K562 (cell line): ENCODE measurements at regions not wholly inside any gene's neighbourhood (a gene's known extent, or its start where the extent isn't known, plus 50 kb on each side); places are given as distances from the start of the nearest gene placed in this dataset.

Experiments
- ATAC-seq: fragments of 200-7000 bp; cut with Tn5 transposase; 3 replicates; pipeline ENCODE4 v1.9.1; 2020; ENCODE audit warnings: moderate library complexity
- BruUV-seq: library from RNA; stranded (reverse); fragments of 400-500 nt; replicated peaks from 2 replicates; lab custom pipeline; 2021; lab: Mats Ljungman, UMichigan
- CTCF ChIA-PET: fragments of 300-600 bp; formaldehyde crosslinking; extraction: SDS; loops from one replicate; lab custom pipeline; 2021; ENCODE audit warnings: low intra/inter-chr PET ratio; lab: Yijun Ruan, JAX
- POLR2A ChIA-PET: fragments of 300-600, 350-650 bp; sonication (Branson Sonifier 250); formaldehyde crosslinking; extraction: SDS; loops from one replicate; lab custom pipeline; 2021; ENCODE audit warnings: antibody characterized with exemption, inconsistent platforms; lab: Yijun Ruan, JAX
- DNase-seq, 4 experiments: peaks; one replicate each; pipeline versions ENCODE4 v3.0.0 to v3.0.0-alpha.2; 2011 to 2018; ENCODE audit warnings: low spot score in 3 of 4, mixed read lengths in 3 of 4; ENCODE audit errors: extremely low read depth in 1 of 4
- FAIRE-seq: peaks from 2 replicates; lab custom pipeline; 2011; peaks lifted over from hg19 to GRCh38; lab: Jason Lieb, UNC
- H2AFZ ChIP-seq: 2 replicates; pipeline ENCODE4 v1.6.0; 2011; ENCODE audit warnings: low read depth, low read length, control low read depth, inconsistent platforms
- H3K27ac ChIP-seq: fragments of 200-600 bp; 3 replicates; pipeline ENCODE4 v1.8.0; 2011; ENCODE audit warnings: low read depth, mild to moderate bottlenecking, control low read depth, inconsistent platforms, low read length, moderate library complexity, mixed read lengths; ENCODE audit errors: extremely low read depth
- H3K27me3 ChIP-seq, 2 experiments: fragments of 300-600 bp in 1 of 2; 2 replicates in 1 of 2; 3 replicates in 1 of 2; pipeline versions ENCODE4 v1.6.0 to v1.8.0; 2011; ENCODE audit warnings: inconsistent platforms in 2 of 2, low read length in 2 of 2, mild to moderate bottlenecking in 1 of 2, mixed read lengths in 1 of 2, moderate library complexity in 1 of 2; ENCODE audit not compliant: control insufficient read depth in 2 of 2, insufficient read depth in 2 of 2
- H3K36me3 ChIP-seq: fragments of 300-600 bp; 3 replicates; pipeline ENCODE4 v1.8.0; 2011; ENCODE audit warnings: mild to moderate bottlenecking, low read length, inconsistent platforms; ENCODE audit not compliant: control insufficient read depth, insufficient read depth
- H3K4me1 ChIP-seq, 2 experiments: fragments of 200-600 bp in 1 of 2; replicated peaks in 1 of 2; 2 replicates in 1 of 2; 3 replicates in 1 of 2; pipeline versions ENCODE4 v1.5.1 to v1.8.0; 2011; ENCODE audit warnings: inconsistent platforms in 2 of 2, low read length in 2 of 2, mild to moderate bottlenecking in 1 of 2, mixed read lengths in 1 of 2, moderate library complexity in 1 of 2; ENCODE audit not compliant: control insufficient read depth in 2 of 2, insufficient read depth in 2 of 2
- H3K4me2 ChIP-seq: 2 replicates; pipeline ENCODE4 v1.6.1; 2011; ENCODE audit warnings: low read length, control low read depth, inconsistent platforms, mixed read lengths; ENCODE audit not compliant: insufficient read depth
- H3K4me3 ChIP-seq: fragments of 200-600 bp; sonication (generic), shearing (Covaris generic); 2 replicates; pipeline ENCODE4 v1.5.1; 2016; ENCODE audit warnings: control low read depth, inconsistent platforms
- H3K79me2 ChIP-seq: fragments of 200-600 bp; 3 replicates; pipeline ENCODE4 v1.8.0; 2011; ENCODE audit warnings: low read length, inconsistent platforms; ENCODE audit not compliant: control insufficient read depth, insufficient read depth
- H3K9ac ChIP-seq, 2 experiments: 2 replicates each; pipeline versions ENCODE4 v1.6.0 to v1.6.1; 2011; ENCODE audit warnings: low read depth in 2 of 2, low read length in 2 of 2, control low read depth in 1 of 2, inconsistent platforms in 1 of 2, mild to moderate bottlenecking in 1 of 2, mixed read lengths in 1 of 2; ENCODE audit not compliant: insufficient read depth in 1 of 2
- H3K9me1 ChIP-seq: one replicate; pipeline ENCODE4 v1.6.0; 2011; ENCODE audit warnings: inconsistent platforms, mild to moderate bottlenecking, low read length, moderate library complexity; ENCODE audit not compliant: control insufficient read depth, insufficient read depth
- H3K9me3 ChIP-seq: replicated peaks from 2 replicates; pipeline ENCODE4 v1.5.1; 2011; ENCODE audit warnings: low read depth, low read length, inconsistent platforms; ENCODE audit not compliant: control insufficient read depth, insufficient read depth
- H4K20me1 ChIP-seq: replicated peaks from 2 replicates; pipeline ENCODE4 v1.6.1; 2011; ENCODE audit warnings: low read length, inconsistent platforms, mixed read lengths; ENCODE audit not compliant: control insufficient read depth, insufficient read depth
- ASH1L ChIP-seq: fragments of 450-650 bp; IDR thresholded peaks from 2 replicates; pipeline ENCODE4 v1.6.1; 2018; ENCODE audit warnings: borderline replicate concordance, mild to moderate bottlenecking, low read depth; ENCODE audit not compliant: partially characterized antibody
- ILF3 ChIP-seq: fragments of 450-650 bp; IDR thresholded peaks from 2 replicates; pipeline ENCODE4 v1.6.1; 2018; ENCODE audit warnings: antibody characterized with exemption, mild to moderate bottlenecking, moderate library complexity, borderline replicate concordance
- IRF2 ChIP-seq: sonication (generic); formaldehyde crosslinking; IDR thresholded peaks from 2 replicates; pipeline ENCODE4 v1.8.1; 2022; ENCODE audit warnings: mild to moderate bottlenecking, missing genetic modification reagents
- NR3C1 ChIP-seq: sonication (generic); formaldehyde crosslinking; IDR thresholded peaks from 2 replicates; pipeline ENCODE4 v1.8.1; 2022; ENCODE audit warnings: missing genetic modification reagents
- PCBP2 ChIP-seq: fragments of 200-400 bp; formaldehyde crosslinking; IDR thresholded peaks from 2 replicates; pipeline ENCODE4 v1.6.1; 2018; ENCODE audit warnings: low read length, low read depth, mild to moderate bottlenecking, moderate library complexity; ENCODE audit not compliant: poor library complexity, severe bottlenecking
- SP2 ChIP-seq: IDR thresholded peaks from 2 replicates; pipeline ENCODE4 v1.6.1; 2011; ENCODE audit warnings: mild to moderate bottlenecking, low read depth, low read length, moderate library complexity; ENCODE audit not compliant: poor library complexity, severe bottlenecking; ENCODE audit errors: extremely low read depth
- TEAD2 ChIP-seq: fragments of 450-650 bp; IDR thresholded peaks from 2 replicates; pipeline ENCODE4 v1.6.1; 2016; ENCODE audit warnings: missing genetic modification characterization, control low read depth, missing compliant biosample characterization
- ZEB2 ChIP-seq: fragments of 450-650 bp; IDR thresholded peaks from 2 replicates; pipeline ENCODE4 v1.6.1; 2016
- ZSCAN32 ChIP-seq: fragments of 450-650 bp; formaldehyde crosslinking; IDR thresholded peaks from 2 replicates; pipeline ENCODE4 v1.4.0; 2020; ENCODE audit warnings: mild to moderate bottlenecking, moderate library complexity
- WGBS: fragments of 100-300 bp; shearing (Covaris generic); methylation state at CpG from one replicate; pipeline ENCODE4 v1.1.6; 2016; ENCODE audit warnings: low coverage, mixed read lengths; ENCODE audit not compliant: insufficient coverage; ENCODE audit errors: missing lambda C conversion rate; 5-methylcytosine and 5-hydroxymethylcytosine counted together
- in situ Hi-C: fragments of 300-500 bp; cut with MboI; formaldehyde crosslinking; loops from 4 replicates; pipeline ENCODE4 v1.15.0; 2018; ENCODE audit warnings: inconsistent platforms, mixed read lengths
- intact Hi-C: fragments of 100-400 bp; cut with micrococcal nuclease; formaldehyde crosslinking; loops from 2 replicates; pipeline ENCODE4 v1.14.2; 2022
- TF ChIP-seq, protein P1 (sequence below): fragments of 450-650 bp; formaldehyde crosslinking; IDR thresholded peaks from 2 replicates; pipeline ENCODE4 v1.4.0; 2020; ENCODE audit warnings: mild to moderate bottlenecking
- TF ChIP-seq, protein P2 (sequence below): sonication (generic); formaldehyde crosslinking; IDR thresholded peaks from 2 replicates; pipeline ENCODE4 v1.8.0; 2022; ENCODE audit warnings: mild to moderate bottlenecking, missing genetic modification reagents
- TF ChIP-seq, protein P3 (sequence below): fragments of 450-650 bp; formaldehyde crosslinking; conservative IDR thresholded peaks from 2 replicates; pipeline ENCODE4 v1.4.0; 2022; ENCODE audit warnings: mild to moderate bottlenecking, missing genetic modification characterization
- TF ChIP-seq, protein P4 (sequence below): sonication (generic); formaldehyde crosslinking; IDR thresholded peaks from 2 replicates; pipeline ENCODE4 v1.8.1; 2023; ENCODE audit warnings: mild to moderate bottlenecking, missing genetic modification reagents
- TF ChIP-seq, protein P5 (sequence below): fragments of 450-650 bp; formaldehyde crosslinking; IDR thresholded peaks from 2 replicates; pipeline ENCODE4 v1.4.0; 2020; ENCODE audit warnings: mild to moderate bottlenecking, moderate library complexity

DNA sequence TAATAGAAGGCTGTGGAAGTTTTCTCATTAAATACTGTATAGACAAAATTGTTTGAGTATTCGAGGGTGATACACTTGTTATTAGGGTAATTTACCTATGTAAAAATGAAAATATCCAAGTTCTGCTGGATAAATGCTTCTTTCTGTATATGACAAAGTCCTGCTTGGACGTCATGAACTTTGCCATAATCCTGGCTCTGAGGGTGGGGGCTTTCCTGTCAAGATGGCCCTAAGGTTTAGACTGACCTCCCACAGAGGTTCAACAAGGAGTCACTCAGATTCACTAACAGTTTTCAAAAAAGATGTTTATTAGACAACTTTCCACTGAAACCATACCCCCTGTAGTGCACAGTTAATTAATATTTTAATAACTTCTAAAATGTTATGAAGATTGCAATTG is 52.5 kb upstream of the NABP1 start:
- Histone ChIP-seq H3K79me2 (no peaks in the 10 kb centered on the region), H3K9ac (no peak overlapping the region), H2AFZ (no peak overlapping the region), H4K20me1 (no peaks in the 10 kb centered on the region), H3K9me3 (no peaks in the 10 kb centered on the region), H3K4me1 (peaks cover 0 to 13% of the 10 kb centered on the region in 2 experiments), H3K27me3 (no peaks in the 10 kb centered on the region), H3K36me3 (no peaks in the 10 kb centered on the region), H3K27ac (no peak overlapping the region), H3K9me1 (no peaks in the 10 kb centered on the region), H3K4me3 (no peak overlapping the region), H3K4me2 (no peak overlapping the region)
- 38% methylated on average over 2 of the region's 2 CpGs for WGBS
- ChIA-PET POLR2A (interaction anchor here (0.7 to 1.7 kb wide), 2 partner anchors 12 to 52 kb away, joined by 3 to 7 read pairs; partner anchors contain the start of gene NABP1), CTCF (no interaction called here)
- BruUV-seq: no TSS peak
- in situ Hi-C loops: no loop called here
- intact Hi-C loops: no loop called here
- ATAC-seq (no peak), DNase-seq (no peak), FAIRE-seq (no peak)
- TF ChIP-seq, protein P1, sequence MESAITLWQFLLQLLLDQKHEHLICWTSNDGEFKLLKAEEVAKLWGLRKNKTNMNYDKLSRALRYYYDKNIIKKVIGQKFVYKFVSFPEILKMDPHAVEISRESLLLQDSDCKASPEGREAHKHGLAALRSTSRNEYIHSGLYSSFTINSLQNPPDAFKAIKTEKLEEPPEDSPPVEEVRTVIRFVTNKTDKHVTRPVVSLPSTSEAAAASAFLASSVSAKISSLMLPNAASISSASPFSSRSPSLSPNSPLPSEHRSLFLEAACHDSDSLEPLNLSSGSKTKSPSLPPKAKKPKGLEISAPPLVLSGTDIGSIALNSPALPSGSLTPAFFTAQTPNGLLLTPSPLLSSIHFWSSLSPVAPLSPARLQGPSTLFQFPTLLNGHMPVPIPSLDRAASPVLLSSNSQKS (CRISPR knock-in tag): no peak
- TF ChIP-seq PCBP2: no peak
- TF ChIP-seq IRF2: no peak
- no peak for TF ChIP-seq SP2
- TF ChIP-seq TEAD2 (tag): no peak
- no peak for TF ChIP-seq ASH1L
- TF ChIP-seq NR3C1 (CRISPR knock-in tag): no peak
- TF ChIP-seq, protein P2, sequence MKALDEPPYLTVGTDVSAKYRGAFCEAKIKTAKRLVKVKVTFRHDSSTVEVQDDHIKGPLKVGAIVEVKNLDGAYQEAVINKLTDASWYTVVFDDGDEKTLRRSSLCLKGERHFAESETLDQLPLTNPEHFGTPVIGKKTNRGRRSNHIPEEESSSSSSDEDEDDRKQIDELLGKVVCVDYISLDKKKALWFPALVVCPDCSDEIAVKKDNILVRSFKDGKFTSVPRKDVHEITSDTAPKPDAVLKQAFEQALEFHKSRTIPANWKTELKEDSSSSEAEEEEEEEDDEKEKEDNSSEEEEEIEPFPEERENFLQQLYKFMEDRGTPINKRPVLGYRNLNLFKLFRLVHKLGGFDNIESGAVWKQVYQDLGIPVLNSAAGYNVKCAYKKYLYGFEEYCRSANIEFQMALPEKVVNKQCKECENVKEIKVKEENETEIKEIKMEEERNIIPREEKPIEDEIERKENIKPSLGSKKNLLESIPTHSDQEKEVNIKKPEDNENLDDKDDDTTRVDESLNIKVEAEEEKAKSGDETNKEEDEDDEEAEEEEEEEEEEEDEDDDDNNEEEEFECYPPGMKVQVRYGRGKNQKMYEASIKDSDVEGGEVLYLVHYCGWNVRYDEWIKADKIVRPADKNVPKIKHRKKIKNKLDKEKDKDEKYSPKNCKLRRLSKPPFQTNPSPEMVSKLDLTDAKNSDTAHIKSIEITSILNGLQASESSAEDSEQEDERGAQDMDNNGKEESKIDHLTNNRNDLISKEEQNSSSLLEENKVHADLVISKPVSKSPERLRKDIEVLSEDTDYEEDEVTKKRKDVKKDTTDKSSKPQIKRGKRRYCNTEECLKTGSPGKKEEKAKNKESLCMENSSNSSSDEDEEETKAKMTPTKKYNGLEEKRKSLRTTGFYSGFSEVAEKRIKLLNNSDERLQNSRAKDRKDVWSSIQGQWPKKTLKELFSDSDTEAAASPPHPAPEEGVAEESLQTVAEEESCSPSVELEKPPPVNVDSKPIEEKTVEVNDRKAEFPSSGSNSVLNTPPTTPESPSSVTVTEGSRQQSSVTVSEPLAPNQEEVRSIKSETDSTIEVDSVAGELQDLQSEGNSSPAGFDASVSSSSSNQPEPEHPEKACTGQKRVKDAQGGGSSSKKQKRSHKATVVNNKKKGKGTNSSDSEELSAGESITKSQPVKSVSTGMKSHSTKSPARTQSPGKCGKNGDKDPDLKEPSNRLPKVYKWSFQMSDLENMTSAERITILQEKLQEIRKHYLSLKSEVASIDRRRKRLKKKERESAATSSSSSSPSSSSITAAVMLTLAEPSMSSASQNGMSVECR (CRISPR knock-in tag): no peak
- no peak for TF ChIP-seq ILF3
- TF ChIP-seq, protein P3, sequence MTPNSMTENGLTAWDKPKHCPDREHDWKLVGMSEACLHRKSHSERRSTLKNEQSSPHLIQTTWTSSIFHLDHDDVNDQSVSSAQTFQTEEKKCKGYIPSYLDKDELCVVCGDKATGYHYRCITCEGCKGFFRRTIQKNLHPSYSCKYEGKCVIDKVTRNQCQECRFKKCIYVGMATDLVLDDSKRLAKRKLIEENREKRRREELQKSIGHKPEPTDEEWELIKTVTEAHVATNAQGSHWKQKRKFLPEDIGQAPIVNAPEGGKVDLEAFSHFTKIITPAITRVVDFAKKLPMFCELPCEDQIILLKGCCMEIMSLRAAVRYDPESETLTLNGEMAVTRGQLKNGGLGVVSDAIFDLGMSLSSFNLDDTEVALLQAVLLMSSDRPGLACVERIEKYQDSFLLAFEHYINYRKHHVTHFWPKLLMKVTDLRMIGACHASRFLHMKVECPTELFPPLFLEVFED (CRISPR knock-in tag): no peak
- no peak for TF ChIP-seq ZEB2
- TF ChIP-seq, protein P4, sequence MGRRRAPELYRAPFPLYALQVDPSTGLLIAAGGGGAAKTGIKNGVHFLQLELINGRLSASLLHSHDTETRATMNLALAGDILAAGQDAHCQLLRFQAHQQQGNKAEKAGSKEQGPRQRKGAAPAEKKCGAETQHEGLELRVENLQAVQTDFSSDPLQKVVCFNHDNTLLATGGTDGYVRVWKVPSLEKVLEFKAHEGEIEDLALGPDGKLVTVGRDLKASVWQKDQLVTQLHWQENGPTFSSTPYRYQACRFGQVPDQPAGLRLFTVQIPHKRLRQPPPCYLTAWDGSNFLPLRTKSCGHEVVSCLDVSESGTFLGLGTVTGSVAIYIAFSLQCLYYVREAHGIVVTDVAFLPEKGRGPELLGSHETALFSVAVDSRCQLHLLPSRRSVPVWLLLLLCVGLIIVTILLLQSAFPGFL (CRISPR knock-in tag): no peak
- no peak for TF ChIP-seq ZSCAN32 (CRISPR knock-in tag)
- TF ChIP-seq, protein P5, sequence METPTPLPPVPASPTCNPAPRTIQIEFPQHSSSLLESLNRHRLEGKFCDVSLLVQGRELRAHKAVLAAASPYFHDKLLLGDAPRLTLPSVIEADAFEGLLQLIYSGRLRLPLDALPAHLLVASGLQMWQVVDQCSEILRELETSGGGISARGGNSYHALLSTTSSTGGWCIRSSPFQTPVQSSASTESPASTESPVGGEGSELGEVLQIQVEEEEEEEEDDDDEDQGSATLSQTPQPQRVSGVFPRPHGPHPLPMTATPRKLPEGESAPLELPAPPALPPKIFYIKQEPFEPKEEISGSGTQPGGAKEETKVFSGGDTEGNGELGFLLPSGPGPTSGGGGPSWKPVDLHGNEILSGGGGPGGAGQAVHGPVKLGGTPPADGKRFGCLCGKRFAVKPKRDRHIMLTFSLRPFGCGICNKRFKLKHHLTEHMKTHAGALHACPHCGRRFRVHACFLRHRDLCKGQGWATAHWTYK (CRISPR knock-in tag): no peak
